CD1c-positive myeloid dendritic cell (primary cell): ENCODE measurements at regions not wholly inside any gene's neighbourhood (a gene's known extent, or its start where the extent isn't known, plus 50 kb on each side); places are given as distances from the start of the nearest gene placed in this dataset.
"Not testable (repeated sequence)": the region's sequence is repeated elsewhere in the genome, so short reads cannot be mapped to it uniquely, and the experiment has no call there.

Source experiments
- DNase-seq: peaks from one replicate; pipeline ENCODE4 v3.0.0-alpha.2; 2016; ENCODE audit errors: extremely low spot score

GRCh38 chr17:72175787-72176515 is 55.1 kb downstream of the SOX9 start:
- DNase-seq, result no peak

- DNase-seq, result no peak
Observed at GRCh38 chr17:72176516-72176851, 55.7 kb downstream of the SOX9 start.

- DNase-seq, result no peak
Observed at GRCh38 chr17:72176951-72177660, 56.3 kb downstream of the SOX9 start.

- DNase-seq, result no peak
Observed at GRCh38 chr17:72177738-72178137, 56.9 kb downstream of the SOX9 start.

GRCh38 chr17:72182371-72182873 is 61.6 kb downstream of the SOX9 start:
- DNase-seq, result no peak

- no peak for DNase-seq
Observed at GRCh38 chr17:72183194-72183685, 62.4 kb downstream of the SOX9 start.

GRCh38 chr17:72184805-72185204 is 64.0 kb downstream of the SOX9 start:
- no peak for DNase-seq

- no peak for DNase-seq
Observed at GRCh38 chr17:72185564-72185963, 64.7 kb downstream of the SOX9 start.

- DNase-seq, result no peak
Observed at GRCh38 chr17:72187556-72187955, 66.7 kb downstream of the SOX9 start.

GRCh38 chr17:72188801-72189200 is 68.0 kb downstream of the SOX9 start:
- DNase-seq, result no peak

GRCh38 chr17:72189768-72190593 is 69.2 kb downstream of the SOX9 start:
- DNase-seq, result no peak

GRCh38 chr17:72191356-72191755 is 70.5 kb downstream of the SOX9 start:
- no peak for DNase-seq

- DNase-seq, result no peak
Observed at GRCh38 chr17:72191921-72192799, 71.3 kb downstream of the SOX9 start.

- DNase-seq, result no peak
Observed at GRCh38 chr17:72192800-72193192, 72.0 kb downstream of the SOX9 start.

GRCh38 chr17:72193391-72194106 is 72.7 kb downstream of the SOX9 start:
- no peak for DNase-seq

GRCh38 chr17:72194107-72194440 is 73.3 kb downstream of the SOX9 start:
- not testable (repeated sequence) for DNase-seq

GRCh38 chr17:72199256-72199655 is 78.4 kb downstream of the SOX9 start:
- no peak for DNase-seq

GRCh38 chr17:72204742-72205141 is 83.9 kb downstream of the SOX9 start:
- no peak for DNase-seq

GRCh38 chr17:72205357-72205756 is 84.5 kb downstream of the SOX9 start:
- no peak for DNase-seq

- DNase-seq, result no peak
Observed at GRCh38 chr17:72205822-72206221, 85.0 kb downstream of the SOX9 start.

GRCh38 chr17:72206376-72206775 is 85.6 kb downstream of the SOX9 start:
- DNase-seq, result no peak
